HG03342 (cell line): ENCODE measurements at regions not wholly inside any gene's neighbourhood (a gene's known extent, or its start where the extent isn't known, plus 50 kb on each side); places are given as distances from the start of the nearest gene placed in this dataset.

ENCODE experiments used
- ATAC-seq: cut with Tn5 transposase; IDR thresholded peaks from one replicate; pipeline ENCODE4 v1.9.1; 2021; ENCODE audit warnings: mild to moderate bottlenecking, moderate library complexity; ENCODE audit not compliant: unreplicated experiment

- ATAC-seq, result no peak
Observed at GRCh38 chr4:173793937-173794510, 264.0 kb upstream of the HAND2 start.

GRCh38 chr4:173782660-173783059 lies 252.6 kb upstream of the HAND2 start:
- ATAC-seq, result no peak

GRCh38 chr4:173777921-173778320 lies 247.9 kb upstream of the HAND2 start:
- no peak for ATAC-seq

GRCh38 chr4:173777421-173777820 lies 247.4 kb upstream of the HAND2 start:
- ATAC-seq, result no peak

GRCh38 chr4:173769568-173769967 lies 239.5 kb upstream of the HAND2 start:
- no peak for ATAC-seq

GRCh38 chr4:173767650-173768049 lies 237.6 kb upstream of the HAND2 start:
- ATAC-seq, result no peak

GRCh38 chr4:173766171-173766600 lies 236.2 kb upstream of the HAND2 start:
- no peak for ATAC-seq

- no peak for ATAC-seq
Observed at GRCh38 chr4:173765751-173766150, 235.7 kb upstream of the HAND2 start.

- no peak for ATAC-seq
Observed at GRCh38 chr4:173763389-173763788, 233.4 kb upstream of the HAND2 start.

GRCh38 chr4:173761938-173762337 lies 231.9 kb upstream of the HAND2 start:
- ATAC-seq, result no peak

GRCh38 chr4:173761236-173761635 lies 231.2 kb upstream of the HAND2 start:
- ATAC-seq, result no peak

GRCh38 chr4:173758132-173758531 lies 228.1 kb upstream of the HAND2 start:
- no peak for ATAC-seq

- ATAC-seq, result no peak
Observed at GRCh38 chr4:173753408-173753807, 223.4 kb upstream of the HAND2 start.

GRCh38 chr4:173752610-173753230 lies 222.7 kb upstream of the HAND2 start:
- no peak for ATAC-seq

- ATAC-seq, result no peak
Observed at GRCh38 chr4:173748353-173748752, 218.3 kb upstream of the HAND2 start.

- ATAC-seq, result no peak
Observed at GRCh38 chr4:173747537-173748257, 217.7 kb upstream of the HAND2 start.

- no peak for ATAC-seq
Observed at GRCh38 chr4:173746424-173746823, 216.4 kb upstream of the HAND2 start.

- no peak for ATAC-seq
Observed at GRCh38 chr4:173745765-173746164, 215.7 kb upstream of the HAND2 start.

GRCh38 chr4:173736840-173737239 lies 206.8 kb upstream of the HAND2 start:
- no peak for ATAC-seq

GRCh38 chr4:173735585-173735984 lies 205.6 kb upstream of the HAND2 start:
- no peak for ATAC-seq

- ATAC-seq, result no peak
Observed at GRCh38 chr4:173735049-173735448, 205.0 kb upstream of the HAND2 start.

GRCh38 chr4:173731257-173731656 lies 201.2 kb upstream of the HAND2 start:
- ATAC-seq, result no peak
